ENCODE measurements at regions not wholly inside any gene's neighbourhood (a gene's known extent, or its start where the extent isn't known, plus 50 kb on each side); places are given as distances from the start of the nearest gene placed in this dataset.

DNA sequence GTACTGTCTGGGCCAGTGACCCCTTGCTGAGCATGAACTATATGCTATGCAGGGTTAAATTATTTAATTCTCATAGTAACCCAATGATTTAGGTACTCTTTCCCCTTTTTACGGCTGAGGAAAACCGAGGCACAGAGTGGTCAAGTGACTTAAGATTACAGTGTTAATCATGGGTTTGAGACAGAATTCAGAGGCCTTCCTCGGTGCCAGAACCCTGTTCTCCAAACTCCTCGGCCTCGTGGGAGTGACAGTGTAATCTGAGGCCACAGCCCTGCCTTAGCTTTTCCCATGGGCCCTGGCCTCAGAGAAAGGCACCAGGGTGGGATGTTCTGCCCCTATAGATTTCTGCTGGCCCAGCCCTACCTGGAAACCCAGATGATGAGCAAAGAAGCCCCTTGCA, 86.4 kb upstream of the ZNF648 start:
- DNase-seq, result no peak

- DNase-seq, result peak; percentile 40
Measured at GRCh38 chr1:182147136-182147820, 85.8 kb upstream of the ZNF648 start.

GRCh38 chr1:182146286-182146685, 84.8 kb upstream of the ZNF648 start:
- no peak for DNase-seq

DNA sequence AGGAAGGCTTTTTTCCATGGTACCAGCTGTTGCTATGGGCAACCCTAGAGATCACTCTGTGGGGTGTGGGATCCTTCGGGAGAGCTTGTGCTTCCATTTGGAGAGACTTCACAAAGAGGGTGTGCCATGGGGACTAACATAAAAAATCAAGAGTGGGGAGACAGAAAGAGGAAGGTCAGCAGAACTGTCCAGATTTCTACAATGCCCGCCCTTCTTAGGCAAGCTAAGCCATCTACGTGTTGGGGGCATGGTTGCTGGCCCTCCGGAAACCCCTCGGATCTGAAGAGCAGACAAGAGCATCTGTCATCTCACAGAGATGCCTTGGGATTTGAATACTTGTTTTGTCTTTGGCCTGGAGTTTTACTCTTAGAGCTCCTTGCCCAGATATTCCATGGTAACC, 83.9 kb upstream of the ZNF648 start:
- no peak for DNase-seq

DNA sequence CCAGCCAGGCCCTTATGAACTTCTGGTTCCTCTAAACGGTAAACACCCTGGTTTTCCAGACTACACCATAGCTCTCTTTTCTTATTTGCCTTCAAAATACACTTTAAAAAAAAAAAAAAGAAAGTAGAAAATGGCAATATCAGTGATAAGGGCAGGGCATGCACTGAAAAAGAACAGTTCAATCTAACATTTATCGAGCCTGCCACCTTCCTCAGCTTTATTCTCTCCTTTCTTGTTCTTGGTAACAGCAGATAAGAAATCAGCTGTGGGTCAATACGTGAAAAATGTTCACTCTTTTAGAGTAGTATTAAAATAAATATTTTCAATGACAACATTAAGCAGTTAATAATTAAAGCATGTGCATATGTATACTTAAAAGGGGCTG, 83.1 kb upstream of the ZNF648 start:
- DNase-seq, result no peak

DNA sequence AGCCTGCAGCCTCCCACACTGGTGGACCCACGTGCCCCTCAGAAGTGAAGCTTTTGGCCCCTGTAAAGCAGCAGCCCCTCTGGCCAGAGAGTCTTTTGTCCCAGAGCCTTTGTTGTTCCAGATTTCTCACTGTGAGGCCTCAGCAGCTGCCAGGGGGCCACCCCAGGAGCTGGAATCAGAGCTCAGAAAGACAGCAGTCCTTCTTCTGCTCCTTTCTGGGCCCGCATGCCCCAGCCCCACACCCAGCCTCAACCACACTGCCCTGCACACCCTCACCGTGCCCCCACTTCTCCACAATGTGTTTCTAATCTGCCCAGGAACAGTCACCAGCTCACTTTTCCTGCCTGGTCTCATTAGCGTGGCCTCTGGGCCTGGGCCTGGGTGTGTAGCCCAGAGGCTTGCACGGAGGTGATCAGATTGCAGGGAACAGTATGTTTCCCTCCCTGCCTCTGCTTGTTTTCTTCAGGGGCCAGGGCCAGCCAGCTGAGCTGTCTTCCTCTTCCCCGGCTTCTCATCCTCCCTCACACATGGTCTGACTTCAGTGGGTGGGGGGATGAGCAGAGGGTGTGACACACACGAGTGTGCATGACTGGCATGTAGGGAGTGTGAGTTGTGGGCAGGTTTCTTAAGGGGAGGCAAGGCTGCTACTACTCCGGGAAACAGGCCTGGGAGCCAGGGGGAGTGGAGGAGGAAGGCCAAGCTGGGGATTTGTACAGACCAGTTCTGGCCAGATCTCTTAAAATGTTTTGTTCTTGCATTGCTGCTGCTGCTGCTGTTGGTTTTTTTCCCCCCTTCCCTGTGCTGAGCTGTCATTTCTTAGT, 82.5 kb upstream of the ZNF648 start:
- peak; percentile 87 for DNase-seq

DNA sequence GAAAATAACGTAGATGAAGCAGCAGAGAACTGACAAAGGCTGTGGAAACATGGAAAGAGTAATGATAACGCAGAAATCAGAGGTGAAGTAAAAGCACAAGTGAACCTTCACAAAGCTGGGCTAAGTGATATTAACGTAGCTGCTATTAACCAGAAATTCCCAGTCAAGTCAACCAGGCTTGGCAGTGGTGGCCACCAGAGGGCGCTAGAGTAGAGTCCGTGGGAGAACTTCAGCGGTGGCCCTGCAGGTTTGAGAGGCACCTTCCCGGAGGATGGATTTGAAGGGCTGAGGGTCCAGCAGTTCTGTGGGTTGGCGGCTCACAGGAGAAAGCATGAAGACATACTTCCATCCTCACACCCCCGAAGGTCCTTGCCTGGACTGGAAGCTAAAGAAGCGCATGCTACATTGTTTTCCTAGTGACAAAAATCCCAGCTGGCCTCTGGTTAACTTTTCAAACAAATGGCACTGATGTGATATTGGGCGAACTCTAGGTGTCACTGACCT, 81.7 kb upstream of the ZNF648 start:
- DNase-seq, result peak; percentile 93

DNA sequence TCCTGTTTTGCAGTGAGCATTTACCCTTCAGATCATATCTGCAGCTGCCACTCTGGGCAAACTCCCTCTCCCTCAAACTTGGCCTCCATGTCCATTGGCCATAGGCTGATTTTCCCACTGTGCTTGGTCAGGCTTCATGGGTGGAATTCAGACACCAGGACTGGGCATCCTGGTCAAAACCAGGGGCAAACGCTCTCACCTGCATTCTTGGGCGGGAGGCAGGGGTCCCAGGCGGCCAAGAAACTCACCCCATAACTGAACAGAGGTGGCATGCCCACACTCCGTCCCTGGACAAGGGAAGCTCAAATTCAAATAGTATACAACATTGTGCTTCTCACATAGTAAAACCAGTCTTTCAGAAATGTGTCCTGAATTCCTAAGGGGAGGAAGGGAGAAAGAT, 81.1 kb upstream of the ZNF648 start:
- DNase-seq, result no peak

GRCh38 chr1:182141040-182141439, 79.5 kb upstream of the ZNF648 start:
- DNase-seq, result no peak

DNA sequence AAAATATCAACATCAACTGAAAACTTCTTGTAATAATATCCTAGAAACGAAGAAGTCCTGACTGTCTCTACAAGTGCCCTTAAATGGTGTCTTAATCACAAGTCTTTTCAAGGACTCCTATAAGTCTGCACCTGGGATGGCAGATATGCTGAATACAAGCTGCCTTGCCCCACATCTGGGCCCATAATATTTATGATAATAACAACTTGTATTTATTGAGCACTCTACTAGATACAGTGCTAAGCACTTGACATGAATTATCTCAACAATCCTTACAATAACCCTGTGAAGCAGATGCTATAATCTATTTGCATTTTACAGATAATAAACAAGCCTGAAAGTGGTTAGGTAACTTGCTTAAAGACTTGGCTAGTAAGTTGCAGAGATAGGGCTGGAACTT, 78.0 kb upstream of the ZNF648 start:
- DNase-seq, result no peak

DNA sequence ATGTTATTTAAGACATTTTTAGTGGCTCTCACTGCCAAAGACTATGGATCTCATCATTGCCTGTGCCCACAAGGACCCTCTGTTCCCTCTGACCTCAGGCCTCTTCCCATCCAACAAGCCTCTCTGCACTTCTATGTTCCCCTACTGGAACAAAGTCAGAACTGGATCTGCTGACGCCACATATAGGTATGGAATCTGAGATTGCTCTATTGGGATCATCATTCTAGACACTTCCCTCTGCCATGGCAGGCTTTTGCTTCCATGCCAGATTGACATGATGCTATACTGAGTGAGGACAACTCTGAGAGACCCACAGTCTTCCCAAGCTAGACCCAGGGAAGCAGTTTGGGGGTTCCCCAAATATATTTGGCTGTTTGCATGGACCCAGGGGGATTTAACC, 76.0 kb upstream of the ZNF648 start:
- no peak for DNase-seq

GRCh38 chr1:182135946-182136345, 74.4 kb upstream of the ZNF648 start:
- DNase-seq, result no peak

DNA sequence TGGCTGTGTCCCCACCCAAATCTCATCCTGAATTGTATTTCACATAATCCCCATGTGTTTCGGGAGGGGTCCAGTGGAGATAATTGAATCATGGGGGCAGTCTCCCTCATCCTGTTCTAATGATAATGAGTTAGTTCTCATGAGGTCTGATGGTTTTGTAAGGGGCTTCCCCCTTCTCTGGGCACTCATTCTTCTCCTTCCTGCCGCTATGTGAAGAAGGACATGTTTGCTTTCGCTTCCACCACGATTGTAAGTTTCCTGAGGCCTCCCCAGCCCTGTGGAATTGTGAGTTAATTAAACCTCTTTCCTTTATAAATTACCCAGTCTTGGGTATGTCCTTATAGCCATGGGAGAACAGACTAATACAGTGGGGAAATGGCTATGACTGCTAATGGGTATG, 72.7 kb upstream of the ZNF648 start:
- no peak for DNase-seq

GRCh38 chr1:182133181-182133580, 71.7 kb upstream of the ZNF648 start:
- DNase-seq, result no peak

GRCh38 chr1:182129398-182129797, 67.9 kb upstream of the ZNF648 start:
- no peak for DNase-seq

DNA sequence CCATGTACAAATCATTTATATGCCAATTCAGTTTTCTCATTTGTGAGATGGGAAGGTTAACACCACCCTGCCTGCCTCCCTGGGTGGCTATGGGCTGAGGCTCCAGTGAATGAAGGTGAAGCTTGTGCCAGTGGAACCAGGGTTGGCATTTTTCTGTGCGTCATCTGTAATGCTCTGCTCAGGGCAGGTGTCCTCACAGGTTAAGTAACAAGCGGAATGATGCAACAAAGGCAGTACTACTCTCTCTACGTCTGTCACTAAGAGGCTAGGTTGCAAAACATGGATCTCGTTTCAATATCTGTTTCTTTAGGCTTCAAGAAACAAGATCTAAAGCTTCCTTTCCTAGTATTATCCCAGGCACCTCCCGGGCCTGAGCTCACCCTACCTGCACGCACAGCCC, 67.0 kb upstream of the ZNF648 start:
- no peak for DNase-seq

- no peak for DNase-seq
Measured at GRCh38 chr1:182127656-182128055, 66.1 kb upstream of the ZNF648 start.

GRCh38 chr1:182126272-182126800, 64.8 kb upstream of the ZNF648 start:
- DNase-seq, result no peak

GRCh38 chr1:182122913-182123260, 61.4 kb upstream of the ZNF648 start:
- no peak for DNase-seq

GRCh38 chr1:182122256-182122912, 60.9 kb upstream of the ZNF648 start:
- DNase-seq, result no peak

DNA sequence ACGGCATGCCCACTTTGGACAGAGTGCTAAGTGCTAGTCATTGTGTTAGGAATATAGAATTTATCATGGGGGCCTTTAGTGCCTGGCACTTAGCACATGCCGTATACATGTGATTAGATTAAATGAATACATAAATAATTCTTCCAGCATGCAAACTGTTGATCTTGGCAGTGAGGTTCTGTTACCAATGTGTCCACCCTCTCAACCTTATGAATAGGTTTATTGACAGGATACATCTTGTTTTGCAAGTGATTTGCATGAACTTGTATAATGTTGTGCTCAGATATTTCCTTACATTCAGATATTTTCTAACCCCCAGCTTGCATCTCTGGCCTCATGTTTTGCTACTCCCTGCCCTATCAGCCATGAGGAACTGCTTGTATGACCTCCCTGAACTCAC, 60.3 kb upstream of the ZNF648 start:
- DNase-seq, result no peak

GRCh38 chr1:182120411-182121258, 59.1 kb upstream of the ZNF648 start:
- DNase-seq, result peak; percentile 78

GRCh38 chr1:182119631-182120030, 58.1 kb upstream of the ZNF648 start:
- no peak for DNase-seq
